Spinal cord (tissue), 9 donors: ENCODE measurements at regions not wholly inside any gene's neighbourhood (a gene's known extent, or its start where the extent isn't known, plus 50 kb on each side); places are given as distances from the start of the nearest gene placed in this dataset.

Source experiments
- DNase-seq, 6 donors: peaks; one replicate each; pipeline versions ENCODE4 v3.0.0 to v3.0.0-alpha.2; 2013 to 2015; ENCODE audit warnings: low spot score in 6 of 6, low read depth in 4 of 6
- H3K27ac ChIP-seq: one replicate; pipeline ENCODE4 v1.5.1; 2013; ENCODE audit warnings: low read depth, low read length, control low read depth
- H3K27me3 ChIP-seq: one replicate; pipeline ENCODE4 v1.6.1; 2013; ENCODE audit warnings: low read length; ENCODE audit not compliant: control insufficient read depth, insufficient read depth
- H3K36me3 ChIP-seq: one replicate; pipeline ENCODE4 v1.6.1; 2013; ENCODE audit warnings: low read length; ENCODE audit not compliant: control insufficient read depth, insufficient read depth
- H3K4me1 ChIP-seq: one replicate; pipeline ENCODE4 v1.6.1; 2013; ENCODE audit warnings: low read length; ENCODE audit not compliant: control insufficient read depth, insufficient read depth
- H3K4me3 ChIP-seq: one replicate; pipeline ENCODE4 v1.5.1; 2013; ENCODE audit warnings: low read depth, low read length, control low read depth
- H3K9me3 ChIP-seq: one replicate; pipeline ENCODE4 v1.6.1; 2013; ENCODE audit warnings: low read length; ENCODE audit not compliant: control insufficient read depth, insufficient read depth
- WGBS: methylation state at CpG from one replicate; pipeline ENCODE4 v1.1.5; 2013; ENCODE audit warnings: missing lambda C conversion rate; ENCODE audit not compliant: insufficient coverage; 5-methylcytosine and 5-hydroxymethylcytosine counted together
- donor health status: healthy.

DNA sequence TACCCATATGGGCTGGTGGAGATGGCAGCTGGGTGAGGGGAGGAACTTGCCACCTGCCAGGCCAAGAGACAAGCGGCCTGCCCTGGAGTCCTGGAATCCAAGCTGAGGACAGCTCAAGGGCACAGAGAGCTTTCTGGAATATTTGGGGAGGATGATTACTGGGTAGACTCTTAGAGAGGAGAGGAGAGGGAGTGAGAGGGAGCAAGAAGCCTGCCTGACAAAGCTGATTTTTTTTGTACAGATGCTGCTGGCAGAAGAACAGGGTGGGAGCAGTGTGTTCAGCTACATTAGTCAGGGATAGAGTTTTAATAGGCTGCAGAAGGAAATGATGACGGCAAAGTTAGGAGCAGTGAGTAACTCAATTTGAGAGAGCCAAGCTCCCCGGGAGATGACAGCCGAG, 299.3 kb downstream of the NXPE2 start:
- DNase-seq, result peak in 2 of 6 donors; percentile 32 to 88
- H3K27ac ChIP-seq, result no peak overlapping the region
- 30% methylated on average over 4 of the region's 4 CpGs for WGBS
- H3K4me1 ChIP-seq, result peaks cover 8% of the 10 kb centered on the region
- H3K36me3 ChIP-seq, result no peaks in the 10 kb centered on the region
- no peaks in the 10 kb centered on the region for H3K27me3 ChIP-seq
- H3K4me3 ChIP-seq, result no peak overlapping the region
- no peaks in the 10 kb centered on the region for H3K9me3 ChIP-seq

DNA sequence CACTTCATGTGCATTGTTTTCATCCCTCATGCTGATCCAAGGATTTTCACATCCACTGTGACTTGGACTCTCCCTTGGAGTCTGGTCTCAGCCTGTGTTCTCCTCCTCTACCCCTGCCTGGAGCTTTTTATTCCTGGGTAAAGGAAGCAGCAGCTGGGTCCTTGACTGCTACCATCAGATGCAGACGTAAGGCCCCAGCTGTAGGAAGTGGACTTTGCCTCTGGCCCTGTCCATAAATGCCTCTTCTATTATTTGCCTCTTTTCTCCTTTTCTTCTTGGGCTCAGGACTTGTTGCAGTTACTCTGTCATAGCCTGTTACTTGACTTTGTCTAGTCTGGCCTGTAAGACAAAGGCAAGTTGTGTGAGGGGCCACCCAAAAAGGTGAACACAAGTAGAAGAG, 303.8 kb downstream of the NXPE2 start:
- no peaks in the 10 kb centered on the region for H3K9me3 ChIP-seq
- H3K27me3 ChIP-seq, result no peaks in the 10 kb centered on the region
- no peak overlapping the region for H3K27ac ChIP-seq
- WGBS, result no CpG with 5 or more reads among the region's 1 CpG
- no peaks in the 10 kb centered on the region for H3K36me3 ChIP-seq
- no peak overlapping the region for H3K4me3 ChIP-seq
- H3K4me1 ChIP-seq, result peaks cover 8% of the 10 kb centered on the region
- no peak for DNase-seq

DNA sequence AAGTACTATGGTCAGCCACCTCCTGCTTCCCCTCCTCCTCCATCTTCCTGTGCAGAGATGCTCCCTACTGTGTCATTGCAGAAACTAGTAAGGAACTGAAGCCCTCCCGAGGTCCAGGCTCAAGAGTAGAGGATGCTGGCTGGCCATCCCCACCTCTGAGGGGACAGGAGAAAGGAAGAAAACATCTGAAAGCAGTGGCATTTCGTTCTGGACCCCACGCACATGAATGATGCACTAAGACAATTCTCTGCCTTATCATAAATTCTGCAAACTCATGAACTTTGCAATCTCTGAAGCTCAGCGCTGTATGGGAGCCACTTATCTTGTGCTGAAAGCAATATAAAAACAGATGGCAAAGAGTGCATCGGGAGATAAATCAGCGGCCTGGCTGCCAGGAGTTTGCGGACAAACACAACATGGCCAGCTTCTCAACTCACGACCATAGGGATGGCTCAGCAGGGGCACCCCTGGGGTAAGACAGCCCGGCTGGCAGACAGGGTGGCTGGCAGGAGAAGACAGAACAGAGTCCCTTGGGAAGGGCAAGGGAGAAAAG, 306.4 kb downstream of the NXPE2 start:
- no peaks in the 10 kb centered on the region for H3K9me3 ChIP-seq
- WGBS, result 78% methylated on average over 5 of the region's 9 CpGs
- H3K4me3 ChIP-seq, result no peak overlapping the region
- H3K36me3 ChIP-seq, result no peaks in the 10 kb centered on the region
- no peaks in the 10 kb centered on the region for H3K27me3 ChIP-seq
- peak in 2 of 6 donors; percentile 51 to 73 for DNase-seq
- H3K4me1 ChIP-seq, result peaks cover 4% of the 10 kb centered on the region
- H3K27ac ChIP-seq, result no peak overlapping the region

DNA sequence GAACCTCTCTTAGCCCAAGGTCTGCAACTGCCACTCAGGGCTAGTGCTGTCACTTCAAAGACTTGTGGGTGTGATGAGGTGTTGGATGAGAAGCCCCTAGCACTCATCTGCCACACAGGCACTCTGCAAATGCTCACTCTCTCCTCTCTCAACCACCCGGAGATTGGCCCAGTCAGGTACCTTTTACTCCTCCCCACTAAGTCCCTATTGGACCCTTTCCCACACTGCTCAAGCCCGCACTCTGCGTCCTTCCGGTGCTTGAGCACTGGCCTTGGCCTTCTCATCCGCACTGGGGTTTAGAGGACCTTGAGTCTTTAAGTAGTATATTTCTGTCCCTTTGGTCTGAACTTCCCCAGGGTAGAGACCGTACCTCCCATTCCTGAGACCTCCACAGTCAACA, 308.0 kb downstream of the NXPE2 start:
- no peaks in the 10 kb centered on the region for H3K27me3 ChIP-seq
- no peaks in the 10 kb centered on the region for H3K36me3 ChIP-seq
- H3K4me3 ChIP-seq, result no peak overlapping the region
- H3K9me3 ChIP-seq, result no peaks in the 10 kb centered on the region
- 100% methylated on average over 1 of the region's 6 CpGs for WGBS
- DNase-seq, result no peak
- no peak overlapping the region for H3K27ac ChIP-seq
- peaks cover 4% of the 10 kb centered on the region for H3K4me1 ChIP-seq

DNA sequence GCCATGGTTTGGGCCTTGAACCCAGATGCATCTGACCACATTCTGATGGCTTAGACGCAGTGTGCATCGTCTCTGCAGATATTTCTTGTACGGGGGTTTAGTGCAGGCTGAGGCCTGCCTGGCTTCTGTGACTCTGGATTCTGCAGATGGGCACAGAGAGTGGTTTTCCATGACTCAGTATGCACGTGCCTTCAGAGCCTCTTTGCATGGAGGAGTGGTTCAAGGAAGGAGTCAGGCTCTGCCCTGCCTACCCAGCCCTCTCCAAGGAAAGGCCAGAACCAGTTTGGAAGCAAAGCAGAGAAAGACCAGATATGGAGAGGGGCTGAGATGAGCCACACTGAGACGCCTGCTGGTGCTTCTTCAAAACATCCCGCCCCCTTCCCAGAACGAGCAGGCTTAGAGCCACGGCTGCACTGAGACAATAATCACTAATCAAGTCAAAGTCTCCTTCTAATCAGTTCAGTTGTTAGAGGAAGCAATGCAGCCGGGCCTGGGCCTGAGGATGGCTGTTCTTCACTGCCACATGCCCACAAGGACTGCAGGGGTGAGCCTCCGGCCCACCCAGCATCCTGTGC, 308.9 kb downstream of the NXPE2 start:
- Histone ChIP-seq H3K4me1 (peaks cover 4% of the 10 kb centered on the region), H3K36me3 (no peaks in the 10 kb centered on the region), H3K27me3 (no peaks in the 10 kb centered on the region), H3K4me3 (no peak overlapping the region), H3K9me3 (no peaks in the 10 kb centered on the region), H3K27ac (no peak overlapping the region)
- peak in 1 of 6 donors; percentile 24 for DNase-seq
- WGBS, result 67% methylated on average over 10 of the region's 10 CpGs

DNA sequence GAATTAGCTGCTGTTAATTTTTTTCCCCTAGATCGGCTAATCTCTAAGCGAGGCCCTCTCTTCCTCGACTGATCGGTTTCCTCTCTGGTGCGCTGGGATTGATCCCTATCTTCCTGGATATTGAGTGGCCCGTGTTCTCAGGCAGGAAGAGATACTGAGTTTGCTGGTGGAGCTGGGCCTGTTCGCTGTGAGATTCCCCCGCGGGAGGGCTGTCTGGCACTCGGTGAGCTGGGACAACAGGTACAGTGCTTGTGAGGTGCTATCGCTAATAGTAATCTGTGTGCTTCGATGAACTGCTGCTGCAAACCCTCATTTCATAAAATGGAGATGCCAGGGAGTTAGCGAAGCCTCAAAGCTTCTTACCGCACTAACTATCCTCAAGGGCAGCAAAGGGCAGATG, 310.3 kb downstream of the NXPE2 start:
- 90% methylated on average over 13 of the region's 14 CpGs for WGBS

DNA sequence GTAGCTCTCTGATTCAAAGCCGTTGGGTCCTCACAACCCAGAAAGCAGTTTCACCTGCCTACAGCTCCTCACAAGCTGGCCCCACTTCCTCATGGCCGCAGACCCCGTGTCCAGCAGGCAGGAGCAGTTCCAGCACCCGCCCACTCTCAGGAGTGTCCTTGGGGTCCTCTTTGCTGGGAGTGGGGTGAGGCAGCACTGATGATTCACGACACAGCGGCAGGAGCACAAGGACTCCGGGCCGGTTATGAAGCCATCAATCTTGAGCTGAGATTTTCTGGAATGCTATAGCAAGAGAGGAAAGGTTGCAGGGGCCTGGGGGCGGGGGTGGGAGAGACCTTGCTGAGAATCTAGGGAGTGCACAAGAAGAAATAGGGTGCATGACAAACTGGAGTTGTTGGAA, 311.2 kb downstream of the NXPE2 start:
- H3K27me3 ChIP-seq, result no peaks in the 10 kb centered on the region
- 80% methylated on average over 3 of the region's 9 CpGs for WGBS
- no peak overlapping the region for H3K4me3 ChIP-seq

More for the DNA sequence above, 310.3 kb downstream of the NXPE2 start:
- H3K9me3 ChIP-seq, result no peaks in the 10 kb centered on the region
- DNase-seq, result peak in 1 of 6 donors; percentile 6
- H3K36me3 ChIP-seq, result no peaks in the 10 kb centered on the region
- H3K4me1 ChIP-seq, result peaks cover 4% of the 10 kb centered on the region
- H3K27me3 ChIP-seq, result no peaks in the 10 kb centered on the region
- H3K27ac ChIP-seq, result no peak overlapping the region
- H3K4me3 ChIP-seq, result no peak overlapping the region

DNA sequence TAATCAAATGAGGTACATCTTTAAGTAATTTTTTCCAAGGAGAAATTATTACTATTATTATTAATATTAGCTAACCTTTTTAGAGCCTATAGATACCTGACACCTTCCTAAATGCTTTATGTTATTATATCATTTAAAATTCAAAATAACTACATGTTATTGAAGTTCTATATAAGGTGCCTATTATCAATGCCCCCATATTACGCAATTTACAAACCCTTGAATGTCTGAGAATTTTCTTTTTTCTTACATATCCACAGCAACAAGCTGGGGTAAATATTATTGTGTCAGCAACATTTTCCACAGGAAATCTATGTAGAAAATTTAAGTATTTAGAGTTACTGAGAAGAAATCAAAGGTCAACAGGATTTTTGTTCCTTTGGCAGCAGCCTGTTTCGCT, 327.3 kb downstream of the NXPE2 start:
- no peak overlapping the region for H3K27ac ChIP-seq
- peaks cover 2% of the 10 kb centered on the region for H3K9me3 ChIP-seq
- no peak overlapping the region for H3K4me3 ChIP-seq
- H3K27me3 ChIP-seq, result no peaks in the 10 kb centered on the region
- no peaks in the 10 kb centered on the region for H3K4me1 ChIP-seq
- DNase-seq, result no peak
- H3K36me3 ChIP-seq, result no peaks in the 10 kb centered on the region
- no CpG with 5 or more reads among the region's 2 CpGs for WGBS

More for the DNA sequence above, 311.2 kb downstream of the NXPE2 start:
- Histone ChIP-seq H3K9me3 (no peaks in the 10 kb centered on the region), H3K27ac (no peak overlapping the region), H3K36me3 (no peaks in the 10 kb centered on the region), H3K4me1 (peaks cover 4% of the 10 kb centered on the region)
- peak in 1 of 6 donors; percentile 47 for DNase-seq

DNA sequence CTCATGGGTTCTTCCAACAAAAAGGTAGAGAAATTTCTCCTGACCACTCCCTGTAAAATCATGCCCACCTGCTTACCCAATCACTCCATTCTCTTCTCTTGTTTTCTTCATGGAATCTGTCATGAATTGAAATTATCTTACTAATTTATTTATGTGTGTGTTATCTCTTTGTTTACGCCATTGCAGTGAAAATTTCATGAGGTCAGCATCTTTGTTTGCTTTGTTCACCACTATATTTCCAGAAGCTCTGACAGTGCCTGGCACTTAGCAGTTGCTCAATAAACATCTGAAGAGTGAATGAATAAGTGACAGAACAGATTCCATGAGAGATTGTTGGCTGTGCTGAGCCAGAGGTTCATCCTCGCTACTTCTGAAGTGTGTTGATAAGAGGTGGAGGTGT, 329.5 kb downstream of the NXPE2 start:
- WGBS, result no CpG with 5 or more reads among the region's 2 CpGs
- Histone ChIP-seq H3K36me3 (no peaks in the 10 kb centered on the region), H3K9me3 (peaks cover 2% of the 10 kb centered on the region), H3K27ac (no peak overlapping the region), H3K4me1 (no peaks in the 10 kb centered on the region), H3K27me3 (no peaks in the 10 kb centered on the region), H3K4me3 (no peak overlapping the region)
- no peak for DNase-seq

DNA sequence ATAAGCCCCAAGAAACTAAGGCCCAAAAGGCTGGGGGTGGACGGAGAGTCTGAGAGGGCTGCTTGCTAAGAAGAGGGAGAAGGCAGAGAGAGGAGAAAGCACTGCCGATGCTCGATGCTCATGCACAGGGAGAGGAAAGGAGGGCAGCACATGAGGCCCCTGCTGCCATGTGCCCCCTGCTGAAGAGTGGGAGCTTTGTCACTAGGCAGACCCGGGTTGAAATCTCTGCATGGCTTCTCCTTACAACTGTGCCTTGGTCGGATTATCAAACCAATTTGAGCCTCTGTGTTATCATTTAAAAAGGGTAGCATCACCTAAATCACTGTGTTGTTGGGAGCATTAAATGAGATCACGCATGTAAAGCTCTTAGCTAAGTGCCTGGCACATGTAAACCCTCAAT, 330.5 kb downstream of the NXPE2 start:
- WGBS, result 64% methylated on average over 4 of the region's 6 CpGs
- Histone ChIP-seq H3K27me3 (no peaks in the 10 kb centered on the region), H3K4me3 (no peak overlapping the region), H3K27ac (no peak overlapping the region), H3K9me3 (peaks cover 2% of the 10 kb centered on the region), H3K36me3 (no peaks in the 10 kb centered on the region), H3K4me1 (no peaks in the 10 kb centered on the region)
- DNase-seq, result peak in 1 of 6 donors; percentile 59
